ENCODE measurements at regions not wholly inside any gene's neighbourhood (a gene's known extent, or its start where the extent isn't known, plus 50 kb on each side); places are given as distances from the start of the nearest gene placed in this dataset.
"Not testable (repeated sequence)": the region's sequence is repeated elsewhere in the genome, so short reads cannot be mapped to it uniquely, and the experiment has no call there.

GRCh38 chr10:8338177-8338766 is 283.8 kb downstream of the GATA3 start:
- DNase-seq (ENCODE audit: low spot score), result no peak

DNA sequence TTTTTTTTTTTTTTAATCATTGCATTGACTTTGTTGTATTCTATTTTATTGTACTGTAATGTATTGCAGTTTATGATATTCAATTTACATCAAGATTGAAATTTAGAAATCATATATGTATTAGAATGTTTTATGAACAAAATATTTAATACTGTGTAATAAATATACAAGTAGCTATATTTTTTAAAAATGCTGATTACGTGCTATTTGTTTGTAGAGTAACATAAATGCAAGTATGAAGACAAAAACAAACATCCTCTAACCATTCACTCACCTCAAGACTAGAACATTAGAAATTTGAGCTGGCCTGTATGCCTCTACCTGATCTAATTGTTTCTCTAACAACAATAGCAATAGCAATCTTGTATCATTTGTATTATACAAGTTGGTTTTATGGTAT is 290.3 kb downstream of the GATA3 start:
- no peak for DNase-seq (ENCODE audit: low spot score)

DNA sequence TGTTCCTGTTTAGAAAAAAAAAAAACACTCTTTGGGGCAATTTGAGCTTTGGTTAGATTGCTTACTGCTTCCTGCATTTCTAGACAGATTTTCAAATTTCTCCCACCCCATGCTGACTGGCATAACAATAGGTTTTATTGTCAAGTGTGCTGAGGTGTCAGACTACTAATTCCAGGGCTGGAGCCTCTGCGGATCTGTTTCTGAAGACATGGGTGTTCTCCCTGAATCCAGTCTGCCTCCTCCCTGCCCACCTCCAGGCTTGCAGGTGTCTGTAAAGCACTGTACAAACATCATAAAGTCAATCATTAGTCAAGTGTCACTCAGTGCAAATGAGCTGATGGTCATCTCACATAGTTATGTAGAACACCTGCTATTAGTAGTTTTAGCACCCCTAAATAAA is 292.4 kb downstream of the GATA3 start:
- no peak for DNase-seq (ENCODE audit: low spot score)

GRCh38 chr10:8347614-8348013 is 293.1 kb downstream of the GATA3 start:
- not testable (repeated sequence) for DNase-seq (ENCODE audit: low spot score)

GRCh38 chr10:8349610-8350249 is 295.2 kb downstream of the GATA3 start:
- DNase-seq (ENCODE audit: low spot score), result no peak

- no peak for DNase-seq (ENCODE audit: low spot score)
Measured at GRCh38 chr10:8350250-8350967, 295.9 kb downstream of the GATA3 start.

- no peak for DNase-seq (ENCODE audit: low spot score)
Measured at GRCh38 chr10:8352171-8353075, 297.9 kb downstream of the GATA3 start.

DNA sequence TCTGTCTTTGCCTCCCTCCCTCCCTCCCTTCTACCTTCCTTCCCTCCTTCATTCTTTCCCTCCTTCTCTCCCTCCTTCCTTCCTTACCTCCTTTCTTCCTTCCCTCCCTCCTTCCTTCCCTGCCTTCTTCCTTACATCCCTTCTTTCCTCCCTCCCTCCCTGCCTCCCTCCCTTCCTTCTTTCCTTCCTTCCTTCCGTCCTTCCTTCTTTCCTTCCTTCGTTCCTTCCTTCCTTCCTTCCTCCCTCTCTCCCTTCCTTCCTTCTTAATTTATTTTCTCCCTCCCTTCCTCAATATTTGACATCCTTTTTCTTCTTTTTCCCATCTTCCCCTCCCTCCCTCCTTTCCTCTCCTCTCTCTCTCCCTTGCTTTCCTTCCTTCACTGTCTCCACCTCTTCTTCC is 301.8 kb downstream of the GATA3 start:
- no peak for DNase-seq (ENCODE audit: low spot score)

- no peak for DNase-seq (ENCODE audit: low spot score)
Measured at GRCh38 chr10:8359467-8359866, 305.0 kb downstream of the GATA3 start.

DNA sequence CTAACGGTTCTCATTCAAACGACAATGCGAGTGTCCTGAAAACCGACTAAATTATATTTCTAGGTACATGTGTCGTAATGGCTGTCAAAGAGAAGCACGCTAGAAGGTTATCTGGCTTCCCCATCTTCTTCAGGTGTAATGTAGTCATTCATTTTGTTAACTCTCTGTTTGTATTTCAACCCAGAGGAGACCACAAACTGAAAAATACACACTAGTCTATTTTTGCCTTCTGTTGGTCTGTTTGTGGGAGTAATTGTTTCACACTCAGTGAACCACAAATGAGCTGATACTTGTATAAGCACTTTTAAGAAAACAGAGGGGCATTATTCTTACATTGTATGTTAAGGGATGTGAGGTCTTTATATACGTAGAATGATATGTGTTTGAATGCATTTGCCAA is 305.9 kb downstream of the GATA3 start:
- no peak for DNase-seq (ENCODE audit: low spot score)

GRCh38 chr10:8360814-8361509 is 306.5 kb downstream of the GATA3 start:
- no peak for DNase-seq (ENCODE audit: low spot score)

- no peak for DNase-seq (ENCODE audit: low spot score)
Measured at GRCh38 chr10:8361510-8361844, 307.0 kb downstream of the GATA3 start.

GRCh38 chr10:8365935-8366911 is 311.7 kb downstream of the GATA3 start:
- DNase-seq (ENCODE audit: low spot score), result peak; percentile 92

GRCh38 chr10:8367672-8368411 is 313.4 kb downstream of the GATA3 start:
- not testable (repeated sequence) for DNase-seq (ENCODE audit: low spot score)

DNA sequence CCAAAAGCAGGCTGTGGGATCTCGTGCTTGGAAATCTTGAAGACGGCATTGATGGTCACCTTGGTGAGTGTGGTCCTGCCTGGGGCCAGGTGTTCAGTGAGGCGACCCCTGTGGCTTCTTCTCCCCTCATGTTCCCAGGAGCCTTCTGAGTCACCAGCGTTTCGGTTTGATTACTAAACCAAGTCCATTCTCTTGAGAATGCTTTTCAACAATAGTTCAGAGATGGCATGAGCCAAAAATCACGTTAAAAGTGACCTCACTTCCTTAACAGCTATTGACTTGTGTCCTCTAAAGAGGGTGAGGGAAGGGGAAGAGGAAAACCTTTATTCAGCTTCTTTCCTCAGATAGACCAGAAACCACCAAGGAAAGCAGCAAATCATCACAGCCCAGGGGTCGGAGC is 315.2 kb downstream of the GATA3 start:
- peak; percentile 67 for DNase-seq (ENCODE audit: low spot score)

DNA sequence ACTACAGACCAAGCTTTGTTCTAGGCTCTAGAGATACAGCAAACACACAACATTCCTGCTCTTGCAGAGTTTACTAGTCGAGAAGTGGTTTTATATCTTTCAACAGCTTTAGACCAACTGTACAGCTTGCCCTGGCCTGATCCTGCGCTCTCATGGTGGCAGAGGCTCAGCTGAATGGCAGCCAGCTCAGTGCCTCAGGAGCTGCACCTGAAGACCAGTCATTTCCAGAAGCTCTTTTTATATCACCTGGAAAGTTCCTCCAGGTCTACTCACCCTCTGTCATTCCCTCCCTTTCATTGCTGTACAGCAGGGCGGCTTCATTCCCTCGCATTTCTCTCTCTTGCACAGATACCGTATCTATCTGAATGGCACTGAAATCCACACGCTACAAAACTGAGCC is 319.8 kb downstream of the GATA3 start:
- no peak for DNase-seq (ENCODE audit: low spot score)

DNA sequence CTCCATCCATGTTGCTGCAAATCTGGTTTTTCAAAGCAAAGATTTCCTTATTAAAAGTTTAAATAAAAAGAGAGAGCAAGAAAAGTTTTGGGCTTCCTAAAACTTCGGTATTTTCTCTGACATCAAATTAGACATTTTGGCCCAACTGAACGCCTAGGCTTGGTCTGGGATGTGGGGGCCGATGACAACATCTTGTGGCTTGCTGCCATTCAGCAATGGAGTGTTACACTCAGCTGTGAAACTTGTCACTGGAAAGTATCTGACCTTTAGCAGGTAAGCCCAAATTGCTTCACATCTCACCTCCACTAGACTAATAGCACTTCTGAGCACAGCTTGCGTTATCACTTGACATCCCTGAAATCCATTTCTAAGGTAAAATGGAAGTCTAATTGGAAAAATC is 320.6 kb downstream of the GATA3 start:
- DNase-seq (ENCODE audit: low spot score), result no peak

GRCh38 chr10:8378198-8378983 is 323.9 kb downstream of the GATA3 start:
- DNase-seq (ENCODE audit: low spot score), result no peak
